ENCODE measurements at regions not wholly inside any gene's neighbourhood (a gene's known extent, or its start where the extent isn't known, plus 50 kb on each side); places are given as distances from the start of the nearest gene placed in this dataset.

DNA sequence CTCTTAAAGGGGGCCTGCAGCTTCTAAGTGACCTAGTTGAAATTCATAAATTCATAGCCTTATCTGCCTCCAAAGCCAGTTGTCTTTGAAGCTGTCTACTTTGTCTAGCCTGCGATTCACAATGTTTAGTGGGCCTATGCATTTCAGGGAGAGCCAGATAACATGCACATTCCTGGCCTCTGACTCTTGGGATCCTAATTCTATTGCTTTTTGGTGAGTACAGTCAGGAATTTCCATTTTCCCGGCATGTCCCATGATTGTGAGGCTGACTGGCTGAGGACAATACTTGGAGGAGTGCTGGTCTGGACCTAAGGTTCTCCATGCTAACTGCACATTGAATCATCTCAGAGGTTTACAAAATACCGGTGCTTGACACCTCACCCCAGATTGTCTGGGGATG lies 155.0 kb downstream of the MSL3 start:
- H3K4me1 ChIP-seq (ENCODE audit: control insufficient read depth in 4 of 4, insufficient read depth in 4 of 4, low read length in 3 of 4): no peaks in the 10 kb centered on the region
- no peak for DNase-seq (ENCODE audit: low spot score)
- no peak overlapping the region for H3K27ac ChIP-seq (ENCODE audit: low read depth in 1 of 2, low read length in 2 of 2)
- 75% methylated on average over 3 of the region's 3 CpGs for WGBS
- H3K4me3 ChIP-seq (ENCODE audit: low read depth in 1 of 3, low read length in 3 of 3): no peak overlapping the region
- peaks cover 0 to 4% (median 0%) of the 10 kb centered on the region in 4 donors for H3K27me3 ChIP-seq (ENCODE audit: control insufficient read depth in 4 of 4, insufficient read depth in 4 of 4, low read length in 3 of 4)
- no peaks in the 10 kb centered on the region for H3K9me3 ChIP-seq (ENCODE audit: control insufficient read depth in 4 of 4, low read length in 3 of 4)
- no peaks in the 10 kb centered on the region for H3K36me3 ChIP-seq (ENCODE audit: control insufficient read depth in 4 of 4, insufficient read depth in 3 of 4, low read depth in 1 of 4, low read length in 3 of 4)
- no peak for TF ChIP-seq GABPA (IDR thresholded peaks at IDR 0.05 in 1 of 2, conservative IDR thresholded peaks at IDR 0.05 in 1 of 2)
- TF ChIP-seq, protein P1, sequence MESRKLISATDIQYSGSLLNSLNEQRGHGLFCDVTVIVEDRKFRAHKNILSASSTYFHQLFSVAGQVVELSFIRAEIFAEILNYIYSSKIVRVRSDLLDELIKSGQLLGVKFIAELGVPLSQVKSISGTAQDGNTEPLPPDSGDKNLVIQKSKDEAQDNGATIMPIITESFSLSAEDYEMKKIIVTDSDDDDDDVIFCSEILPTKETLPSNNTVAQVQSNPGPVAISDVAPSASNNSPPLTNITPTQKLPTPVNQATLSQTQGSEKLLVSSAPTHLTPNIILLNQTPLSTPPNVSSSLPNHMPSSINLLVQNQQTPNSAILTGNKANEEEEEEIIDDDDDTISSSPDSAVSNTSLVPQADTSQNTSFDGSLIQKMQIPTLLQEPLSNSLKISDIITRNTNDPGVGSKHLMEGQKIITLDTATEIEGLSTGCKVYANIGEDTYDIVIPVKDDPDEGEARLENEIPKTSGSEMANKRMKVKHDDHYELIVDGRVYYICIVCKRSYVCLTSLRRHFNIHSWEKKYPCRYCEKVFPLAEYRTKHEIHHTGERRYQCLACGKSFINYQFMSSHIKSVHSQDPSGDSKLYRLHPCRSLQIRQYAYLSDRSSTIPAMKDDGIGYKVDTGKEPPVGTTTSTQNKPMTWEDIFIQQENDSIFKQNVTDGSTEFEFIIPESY (IDR thresholded peaks at IDR 0.05): no peak
- no peak for TF ChIP-seq FOXA1 (IDR thresholded peaks at IDR 0.05)
- TF ChIP-seq TAF1 (conservative IDR thresholded peaks at IDR 0.05): no peak
- TF ChIP-seq, protein P2, sequence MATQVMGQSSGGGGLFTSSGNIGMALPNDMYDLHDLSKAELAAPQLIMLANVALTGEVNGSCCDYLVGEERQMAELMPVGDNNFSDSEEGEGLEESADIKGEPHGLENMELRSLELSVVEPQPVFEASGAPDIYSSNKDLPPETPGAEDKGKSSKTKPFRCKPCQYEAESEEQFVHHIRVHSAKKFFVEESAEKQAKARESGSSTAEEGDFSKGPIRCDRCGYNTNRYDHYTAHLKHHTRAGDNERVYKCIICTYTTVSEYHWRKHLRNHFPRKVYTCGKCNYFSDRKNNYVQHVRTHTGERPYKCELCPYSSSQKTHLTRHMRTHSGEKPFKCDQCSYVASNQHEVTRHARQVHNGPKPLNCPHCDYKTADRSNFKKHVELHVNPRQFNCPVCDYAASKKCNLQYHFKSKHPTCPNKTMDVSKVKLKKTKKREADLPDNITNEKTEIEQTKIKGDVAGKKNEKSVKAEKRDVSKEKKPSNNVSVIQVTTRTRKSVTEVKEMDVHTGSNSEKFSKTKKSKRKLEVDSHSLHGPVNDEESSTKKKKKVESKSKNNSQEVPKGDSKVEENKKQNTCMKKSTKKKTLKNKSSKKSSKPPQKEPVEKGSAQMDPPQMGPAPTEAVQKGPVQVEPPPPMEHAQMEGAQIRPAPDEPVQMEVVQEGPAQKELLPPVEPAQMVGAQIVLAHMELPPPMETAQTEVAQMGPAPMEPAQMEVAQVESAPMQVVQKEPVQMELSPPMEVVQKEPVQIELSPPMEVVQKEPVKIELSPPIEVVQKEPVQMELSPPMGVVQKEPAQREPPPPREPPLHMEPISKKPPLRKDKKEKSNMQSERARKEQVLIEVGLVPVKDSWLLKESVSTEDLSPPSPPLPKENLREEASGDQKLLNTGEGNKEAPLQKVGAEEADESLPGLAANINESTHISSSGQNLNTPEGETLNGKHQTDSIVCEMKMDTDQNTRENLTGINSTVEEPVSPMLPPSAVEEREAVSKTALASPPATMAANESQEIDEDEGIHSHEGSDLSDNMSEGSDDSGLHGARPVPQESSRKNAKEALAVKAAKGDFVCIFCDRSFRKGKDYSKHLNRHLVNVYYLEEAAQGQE (IDR thresholded peaks at IDR 0.05): no peak
- no peak for TF ChIP-seq YY1 (IDR thresholded peaks at IDR 0.05)
- TF ChIP-seq, protein P3, sequence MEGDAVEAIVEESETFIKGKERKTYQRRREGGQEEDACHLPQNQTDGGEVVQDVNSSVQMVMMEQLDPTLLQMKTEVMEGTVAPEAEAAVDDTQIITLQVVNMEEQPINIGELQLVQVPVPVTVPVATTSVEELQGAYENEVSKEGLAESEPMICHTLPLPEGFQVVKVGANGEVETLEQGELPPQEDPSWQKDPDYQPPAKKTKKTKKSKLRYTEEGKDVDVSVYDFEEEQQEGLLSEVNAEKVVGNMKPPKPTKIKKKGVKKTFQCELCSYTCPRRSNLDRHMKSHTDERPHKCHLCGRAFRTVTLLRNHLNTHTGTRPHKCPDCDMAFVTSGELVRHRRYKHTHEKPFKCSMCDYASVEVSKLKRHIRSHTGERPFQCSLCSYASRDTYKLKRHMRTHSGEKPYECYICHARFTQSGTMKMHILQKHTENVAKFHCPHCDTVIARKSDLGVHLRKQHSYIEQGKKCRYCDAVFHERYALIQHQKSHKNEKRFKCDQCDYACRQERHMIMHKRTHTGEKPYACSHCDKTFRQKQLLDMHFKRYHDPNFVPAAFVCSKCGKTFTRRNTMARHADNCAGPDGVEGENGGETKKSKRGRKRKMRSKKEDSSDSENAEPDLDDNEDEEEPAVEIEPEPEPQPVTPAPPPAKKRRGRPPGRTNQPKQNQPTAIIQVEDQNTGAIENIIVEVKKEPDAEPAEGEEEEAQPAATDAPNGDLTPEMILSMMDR (IDR thresholded peaks at IDR 0.05; ENCODE audit: low read depth, low read length, missing input control): no peak
- H3K9ac ChIP-seq (ENCODE audit: low read depth in 1 of 2, low read length in 2 of 2): no peak overlapping the region

DNA sequence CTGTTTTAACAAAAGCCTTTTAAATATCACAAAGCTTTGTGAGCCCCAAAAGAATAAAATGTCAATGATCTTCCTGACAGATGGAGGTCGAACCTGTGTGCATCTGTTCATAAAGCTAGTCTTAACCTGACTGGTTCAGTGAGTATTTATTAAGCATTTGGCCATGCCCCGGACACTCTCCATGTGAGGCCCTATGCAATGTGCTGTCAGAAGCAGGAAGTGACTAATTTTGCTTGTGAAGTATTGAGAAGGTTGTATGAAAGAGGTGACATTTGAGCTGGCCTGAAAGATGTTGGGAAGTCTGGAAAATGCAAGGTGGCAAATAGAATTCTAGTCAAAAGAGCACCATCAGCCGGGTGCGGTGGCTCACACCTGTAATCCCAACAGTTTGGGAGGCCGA lies 171.4 kb downstream of the MSL3 start:
- H3K4me3 ChIP-seq (ENCODE audit: low read depth in 1 of 3, low read length in 3 of 3): no peak overlapping the region
- no peak overlapping the region for H3K9ac ChIP-seq (ENCODE audit: low read depth in 1 of 2, low read length in 2 of 2)
- no peak for DNase-seq (ENCODE audit: low spot score)
- no peaks in the 10 kb centered on the region for H3K27me3 ChIP-seq (ENCODE audit: control insufficient read depth in 4 of 4, insufficient read depth in 4 of 4, low read length in 3 of 4)
- TF ChIP-seq YY1 (IDR thresholded peaks at IDR 0.05) (no peak), RXRA (IDR thresholded peaks at IDR 0.05) (no peak), GABPA (IDR thresholded peaks at IDR 0.05 in 1 of 2, conservative IDR thresholded peaks at IDR 0.05 in 1 of 2) (no peak), TAF1 (conservative IDR thresholded peaks at IDR 0.05) (no peak), RAD21 (IDR thresholded peaks at IDR 0.05) (no peak), FOXA1 (IDR thresholded peaks at IDR 0.05) (no peak), HNF4G (IDR thresholded peaks at IDR 0.05) (no peak), FOXA2 (IDR thresholded peaks at IDR 0.05) (no peak), EGR1 (IDR thresholded peaks at IDR 0.05; ENCODE audit: low read depth in 2 of 2) (no peak)
- no peaks in the 10 kb centered on the region for H3K36me3 ChIP-seq (ENCODE audit: control insufficient read depth in 4 of 4, insufficient read depth in 3 of 4, low read depth in 1 of 4, low read length in 3 of 4)
- no peak overlapping the region for H3K27ac ChIP-seq (ENCODE audit: low read depth in 1 of 2, low read length in 2 of 2)
- H3K9me3 ChIP-seq (ENCODE audit: control insufficient read depth in 4 of 4, low read length in 3 of 4): no peaks in the 10 kb centered on the region
- H3K4me1 ChIP-seq (ENCODE audit: control insufficient read depth in 4 of 4, insufficient read depth in 4 of 4, low read length in 3 of 4): no peaks in the 10 kb centered on the region
- WGBS: 71% methylated on average over 5 of the region's 5 CpGs
